ENCODE measurements at regions not wholly inside any gene's neighbourhood (a gene's known extent, or its start where the extent isn't known, plus 50 kb on each side); places are given as distances from the start of the nearest gene placed in this dataset.

DNA sequence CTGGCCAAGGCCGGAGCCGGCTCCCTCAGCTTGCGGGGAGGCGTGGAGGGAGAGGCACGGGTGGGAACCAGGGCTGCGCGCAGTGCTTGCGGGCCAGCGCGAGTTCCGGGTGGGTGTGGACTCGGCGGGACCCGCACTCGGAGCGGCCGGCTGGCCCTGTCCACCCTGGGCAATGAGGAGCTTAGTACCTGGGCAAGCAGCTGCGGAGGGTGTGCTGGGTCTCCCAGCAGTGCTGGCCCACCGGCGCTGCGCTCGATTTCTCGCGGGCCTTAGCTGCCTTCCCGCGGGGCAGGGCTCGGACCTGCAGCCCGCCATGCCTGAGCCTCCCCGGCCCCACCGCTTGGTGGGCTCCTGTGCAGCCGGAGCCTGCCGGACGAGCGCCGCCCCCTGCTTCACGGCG, 91.4 kb upstream of the MAN1A1 start:
- intact Hi-C loops (cut with DNase I): no loop called here
- TF ChIP-seq POLR2A (IDR thresholded peaks at IDR 0.05): no peak
- TF ChIP-seq, protein P1, sequence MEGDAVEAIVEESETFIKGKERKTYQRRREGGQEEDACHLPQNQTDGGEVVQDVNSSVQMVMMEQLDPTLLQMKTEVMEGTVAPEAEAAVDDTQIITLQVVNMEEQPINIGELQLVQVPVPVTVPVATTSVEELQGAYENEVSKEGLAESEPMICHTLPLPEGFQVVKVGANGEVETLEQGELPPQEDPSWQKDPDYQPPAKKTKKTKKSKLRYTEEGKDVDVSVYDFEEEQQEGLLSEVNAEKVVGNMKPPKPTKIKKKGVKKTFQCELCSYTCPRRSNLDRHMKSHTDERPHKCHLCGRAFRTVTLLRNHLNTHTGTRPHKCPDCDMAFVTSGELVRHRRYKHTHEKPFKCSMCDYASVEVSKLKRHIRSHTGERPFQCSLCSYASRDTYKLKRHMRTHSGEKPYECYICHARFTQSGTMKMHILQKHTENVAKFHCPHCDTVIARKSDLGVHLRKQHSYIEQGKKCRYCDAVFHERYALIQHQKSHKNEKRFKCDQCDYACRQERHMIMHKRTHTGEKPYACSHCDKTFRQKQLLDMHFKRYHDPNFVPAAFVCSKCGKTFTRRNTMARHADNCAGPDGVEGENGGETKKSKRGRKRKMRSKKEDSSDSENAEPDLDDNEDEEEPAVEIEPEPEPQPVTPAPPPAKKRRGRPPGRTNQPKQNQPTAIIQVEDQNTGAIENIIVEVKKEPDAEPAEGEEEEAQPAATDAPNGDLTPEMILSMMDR (IDR thresholded peaks at IDR 0.05): no peak
- no peaks in the 10 kb centered on the region for H3K36me3 ChIP-seq
- 96 to 99% methylated on average over 21 of the region's 37 CpGs for WGBS, 2 donors
- H3K4me1 ChIP-seq: peaks cover 2 to 3% of the 10 kb centered on the region in 2 donors
- no peaks in the 10 kb centered on the region for H3K27me3 ChIP-seq
- H3K9me3 ChIP-seq: no peaks in the 10 kb centered on the region
- H3K4me3 ChIP-seq (replicated peaks in 1 of 3): no peak overlapping the region
- no peak overlapping the region for H3K27ac ChIP-seq
- DNase-seq: no peak

DNA sequence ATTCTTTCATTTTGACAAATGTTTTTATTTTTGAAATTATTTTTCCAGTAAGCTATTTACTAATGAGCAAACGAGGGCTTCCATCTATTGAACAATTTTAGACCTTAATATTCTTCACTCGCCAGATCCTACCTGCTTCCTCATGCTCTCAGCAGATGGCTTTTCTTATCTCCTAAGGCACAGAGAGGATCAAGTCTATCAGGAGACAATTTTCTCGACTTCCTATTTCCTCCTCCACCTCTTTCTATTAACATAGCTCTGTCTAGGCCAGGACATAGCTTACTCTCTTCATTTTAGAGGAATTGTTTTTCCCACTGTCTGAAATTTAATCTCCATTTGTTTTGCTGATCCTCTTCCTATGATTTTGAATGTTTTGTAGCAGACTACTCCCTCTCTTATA, 87.0 kb upstream of the MAN1A1 start:
- Histone ChIP-seq H3K27me3 (no peaks in the 10 kb centered on the region), H3K36me3 (no peaks in the 10 kb centered on the region), H3K9me3 (no peaks in the 10 kb centered on the region), H3K4me3 (replicated peaks in 1 of 3) (no peak overlapping the region), H3K4me1 (no peaks in the 10 kb centered on the region), H3K27ac (no peak overlapping the region)
- no peak for TF ChIP-seq POLR2A (IDR thresholded peaks at IDR 0.05)
- TF ChIP-seq, protein P1 (IDR thresholded peaks at IDR 0.05): no peak
- intact Hi-C loops (cut with DNase I): no loop called here
- WGBS, 2 donors: 86 to 89% methylated on average over 3 of the region's 3 CpGs
- no peak for DNase-seq

DNA sequence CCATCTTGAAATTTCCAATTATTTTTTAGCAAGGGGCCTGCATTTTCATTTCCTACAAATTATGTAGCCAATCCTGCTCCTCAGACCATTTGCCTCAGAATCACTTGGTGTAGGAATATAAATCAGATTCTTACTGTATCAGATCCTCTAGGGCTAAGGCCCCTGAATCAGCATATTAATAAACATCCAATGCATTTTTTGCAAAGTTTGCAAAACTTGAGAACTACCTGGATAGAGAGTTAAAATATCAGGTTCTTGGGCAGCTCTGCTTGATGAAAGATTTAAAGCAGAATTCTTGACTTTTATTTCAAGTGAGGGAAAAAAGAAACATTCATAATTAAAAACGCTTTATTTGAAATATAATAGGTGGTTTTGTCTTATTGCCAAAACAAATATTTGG, 82.2 kb upstream of the MAN1A1 start:
- 82 to 88% methylated on average over 1 of the region's 1 CpG for WGBS, 2 donors
- intact Hi-C loops (cut with DNase I): no loop called here
- H3K9me3 ChIP-seq: no peaks in the 10 kb centered on the region
- DNase-seq: no peak
- TF ChIP-seq, protein P1 (IDR thresholded peaks at IDR 0.05): no peak
- TF ChIP-seq POLR2A (IDR thresholded peaks at IDR 0.05): no peak
- no peak overlapping the region for H3K27ac ChIP-seq
- no peak overlapping the region for H3K4me3 ChIP-seq (replicated peaks in 1 of 3)
- H3K36me3 ChIP-seq: no peaks in the 10 kb centered on the region
- no peaks in the 10 kb centered on the region for H3K4me1 ChIP-seq
- H3K27me3 ChIP-seq: no peaks in the 10 kb centered on the region

DNA sequence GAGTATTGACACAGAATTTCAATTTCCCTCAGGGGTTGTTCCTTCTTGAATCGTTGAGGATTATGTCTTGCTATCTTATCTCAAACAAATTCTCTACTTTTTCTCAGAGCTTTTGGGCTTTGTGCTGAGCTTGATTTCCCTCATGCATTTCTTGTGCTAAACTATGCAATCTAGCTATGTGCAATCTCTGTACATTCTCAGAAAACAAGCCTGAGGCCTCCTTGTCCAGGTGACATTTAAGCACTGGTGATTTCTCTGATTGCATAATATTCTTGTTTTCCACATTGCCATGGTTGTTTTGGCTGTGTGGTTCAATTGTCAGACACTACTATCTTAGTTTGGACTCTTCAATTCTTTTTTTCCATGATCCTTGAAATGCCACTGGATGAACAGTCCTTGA, 81.2 kb upstream of the MAN1A1 start:
- TF ChIP-seq, protein P1 (IDR thresholded peaks at IDR 0.05): no peak
- TF ChIP-seq POLR2A (IDR thresholded peaks at IDR 0.05): no peak
- DNase-seq: no peak
- no peak overlapping the region for H3K4me3 ChIP-seq (replicated peaks in 1 of 3)
- no peaks in the 10 kb centered on the region for H3K27me3 ChIP-seq
- H3K9me3 ChIP-seq: no peaks in the 10 kb centered on the region
- 26 to 37% methylated on average over 1 of the region's 1 CpG for WGBS, 2 donors
- no peak overlapping the region for H3K27ac ChIP-seq
- intact Hi-C loops (cut with DNase I): no loop called here
- no peaks in the 10 kb centered on the region for H3K36me3 ChIP-seq
- peaks cover 0 to 4% of the 10 kb centered on the region in 2 donors for H3K4me1 ChIP-seq

DNA sequence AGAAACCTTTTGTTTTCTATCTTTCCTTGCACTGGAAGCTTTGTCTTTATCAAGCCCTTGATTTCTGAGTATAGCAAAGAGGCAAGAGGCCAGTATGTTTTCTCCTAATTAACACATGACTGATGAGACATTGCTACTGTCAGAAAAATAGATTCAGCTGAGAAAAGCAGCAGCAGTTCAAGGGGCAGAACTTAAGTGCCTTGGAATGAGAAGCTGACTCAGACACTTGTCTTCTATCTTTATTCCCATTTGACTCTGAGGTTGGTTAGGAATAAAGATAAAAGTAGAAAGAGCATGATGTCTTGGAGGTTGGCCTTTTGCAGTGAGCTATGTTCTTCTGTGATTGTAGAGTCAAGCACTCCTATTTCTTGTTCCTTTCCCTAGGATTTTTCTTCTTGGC, 79.1 kb upstream of the MAN1A1 start:
- TF ChIP-seq, protein P1 (IDR thresholded peaks at IDR 0.05): no peak
- TF ChIP-seq POLR2A (IDR thresholded peaks at IDR 0.05): no peak
- no peak for DNase-seq
- Histone ChIP-seq H3K4me3 (replicated peaks in 1 of 3) (no peak overlapping the region), H3K9me3 (no peaks in the 10 kb centered on the region), H3K36me3 (no peaks in the 10 kb centered on the region), H3K27me3 (no peaks in the 10 kb centered on the region), H3K4me1 (peaks cover 0 to 4% of the 10 kb centered on the region in 2 donors), H3K27ac (no peak overlapping the region)
- intact Hi-C loops (cut with DNase I): no loop called here
